Neuronal stem cell (in vitro differentiated cells): ENCODE measurements at regions not wholly inside any gene's neighbourhood (a gene's known extent, or its start where the extent isn't known, plus 50 kb on each side); places are given as distances from the start of the nearest gene placed in this dataset.

ENCODE experiments used
- DNase-seq: peaks from one replicate; pipeline ENCODE4 v3.0.0-alpha.2; 2013; ENCODE audit warnings: low spot score
- H2AFZ ChIP-seq: one replicate; pipeline ENCODE4 v1.6.1; 2013; ENCODE audit warnings: mild to moderate bottlenecking, low read length, inconsistent platforms
- H2AK5ac ChIP-seq: 2 replicates; pipeline ENCODE4 v1.6.1; 2013; ENCODE audit warnings: low read depth, mild to moderate bottlenecking, inconsistent platforms, low read length, moderate library complexity, mixed read lengths
- H2BK120ac ChIP-seq: 2 replicates; pipeline ENCODE4 v1.6.1; 2013; ENCODE audit warnings: low read depth, mild to moderate bottlenecking, inconsistent platforms, low read length, moderate library complexity, mixed read lengths
- H2BK12ac ChIP-seq: one replicate; pipeline ENCODE4 v1.6.1; 2013; ENCODE audit warnings: low read length, inconsistent platforms
- H2BK15ac ChIP-seq: 2 replicates; pipeline ENCODE4 v1.6.1; 2013; ENCODE audit warnings: mild to moderate bottlenecking, low read length, inconsistent platforms, mixed read lengths
- H2BK5ac ChIP-seq: one replicate; pipeline ENCODE4 v1.6.1; 2013; ENCODE audit warnings: inconsistent platforms, mild to moderate bottlenecking, low read length, moderate library complexity
- H3K14ac ChIP-seq: one replicate; pipeline ENCODE4 v1.6.1; 2013; ENCODE audit warnings: low read length, inconsistent platforms
- H3K18ac ChIP-seq: 2 replicates; pipeline ENCODE4 v1.6.1; 2013; ENCODE audit warnings: low read length, inconsistent platforms
- H3K23ac ChIP-seq: 2 replicates; pipeline ENCODE4 v1.6.1; 2013; ENCODE audit warnings: low read depth, mild to moderate bottlenecking, mixed read lengths, low read length, inconsistent platforms; ENCODE audit not compliant: poor library complexity
- H3K27ac ChIP-seq: replicated peaks from 3 replicates; pipeline ENCODE4 v1.5.1; 2013; ENCODE audit warnings: low read length, inconsistent platforms
- H3K27me3 ChIP-seq, 3 experiments: 2 replicates each; pipeline ENCODE4 v1.6.1; 2013; ENCODE audit warnings: low read length in 3 of 3, mild to moderate bottlenecking in 2 of 3, inconsistent platforms in 1 of 3, low read depth in 1 of 3, mixed read lengths in 1 of 3, moderate library complexity in 1 of 3; ENCODE audit not compliant: control insufficient read depth in 3 of 3, insufficient read depth in 3 of 3
- H3K36me3 ChIP-seq, 2 donors: replicated peaks in 1 of 2; 2 replicates each; pipeline ENCODE4 v1.6.1; 2013; ENCODE audit warnings: low read length in 2 of 2; ENCODE audit not compliant: control insufficient read depth in 2 of 2, insufficient read depth in 2 of 2
- H3K4ac ChIP-seq: 2 replicates; pipeline ENCODE4 v1.6.1; 2013; ENCODE audit warnings: inconsistent platforms, mild to moderate bottlenecking, low read length, moderate library complexity
- H3K4me1 ChIP-seq, 2 donors: 1 replicate in 1 of 2; 2 replicates in 1 of 2; pipeline ENCODE4 v1.6.1; 2013; ENCODE audit warnings: low read length in 2 of 2, low read depth in 1 of 2; ENCODE audit not compliant: control insufficient read depth in 2 of 2, insufficient read depth in 1 of 2
- H3K4me2 ChIP-seq: one replicate; pipeline ENCODE4 v1.6.1; 2013; ENCODE audit warnings: mild to moderate bottlenecking, low read length, inconsistent platforms; ENCODE audit not compliant: insufficient read depth, poor library complexity, severe bottlenecking
- H3K4me3 ChIP-seq, 2 donors: 2 replicates each; pipeline ENCODE4 v1.5.1; 2013; ENCODE audit warnings: low read length in 2 of 2, mild to moderate bottlenecking in 2 of 2, inconsistent platforms in 1 of 2, moderate library complexity in 1 of 2
- H3K79me1 ChIP-seq: one replicate; pipeline ENCODE4 v1.6.1; 2013; ENCODE audit warnings: low read depth, mild to moderate bottlenecking, inconsistent platforms, low read length, moderate library complexity
- H3K9ac ChIP-seq: one replicate; pipeline ENCODE4 v1.6.1; 2013; ENCODE audit warnings: mild to moderate bottlenecking, low read depth, low read length, inconsistent platforms; ENCODE audit not compliant: poor library complexity
- H3K9me3 ChIP-seq, 2 donors: replicated peaks in 1 of 2; 2 replicates each; pipeline versions ENCODE3 to v1.6.1; 2013; ENCODE audit warnings: low read length in 2 of 2, mild to moderate bottlenecking in 2 of 2, inconsistent platforms in 1 of 2, low read depth in 1 of 2, mixed read lengths in 1 of 2, moderate library complexity in 1 of 2; ENCODE audit not compliant: control insufficient read depth in 2 of 2, insufficient read depth in 1 of 2
- H4K8ac ChIP-seq: one replicate; pipeline ENCODE4 v1.6.1; 2013; ENCODE audit warnings: low read depth, mild to moderate bottlenecking, inconsistent platforms, low read length, moderate library complexity
- H4K91ac ChIP-seq: one replicate; pipeline ENCODE4 v1.6.1; 2013; ENCODE audit warnings: low read length, low read depth, mild to moderate bottlenecking, inconsistent platforms; ENCODE audit not compliant: poor library complexity
- WGBS, 2 donors: extraction: QIAGEN DNeasy Blood & Tissue Kit; methylation state at CpG; one replicate each; pipeline ENCODE4 v1.1.7; 2013; ENCODE audit warnings: missing lambda C conversion rate in 2 of 2, mixed read lengths in 1 of 2; ENCODE audit not compliant: insufficient read length in 2 of 2, insufficient replicate concordance in 1 of 2; ENCODE audit errors: extremely low coverage in 2 of 2; 5-methylcytosine and 5-hydroxymethylcytosine counted together

GRCh38 chr2:136185981-136186776 lies 68.2 kb upstream of the CXCR4 start:
- Histone ChIP-seq H4K8ac (no peak overlapping the region), H2BK5ac (no peak overlapping the region), H3K4me1 (peaks cover 5% of the 10 kb centered on the region in 2 donors), H3K27me3 (no peaks in the 10 kb centered on the region), H3K36me3 (no peaks in the 10 kb centered on the region), H3K4me3 (no peak overlapping the region), H3K79me1 (no peaks in the 10 kb centered on the region), H2BK120ac (no peak overlapping the region), H3K27ac (no peak overlapping the region), H3K4me2 (no peak overlapping the region), H3K4ac (no peak overlapping the region), H2BK12ac (no peak overlapping the region), H4K91ac (no peak overlapping the region), H2BK15ac (no peak overlapping the region), H3K9ac (no peak overlapping the region), H2AK5ac (no peak overlapping the region), H3K9me3 (no peaks in the 10 kb centered on the region), H3K23ac (no peak overlapping the region), H2AFZ (no peak overlapping the region), H3K18ac (no peak overlapping the region), H3K14ac (no peak overlapping the region)
- no peak for DNase-seq
- no CpG with 5 or more reads among the region's 4 CpGs for WGBS, 2 donors

GRCh38 chr2:136183097-136183496 lies 65.1 kb upstream of the CXCR4 start:
- no CpG with 5 or more reads among the region's 3 CpGs for WGBS, 2 donors
- Histone ChIP-seq H3K14ac (no peak overlapping the region), H2AK5ac (no peak overlapping the region), H3K79me1 (no peaks in the 10 kb centered on the region), H2BK120ac (no peak overlapping the region), H3K4me2 (no peak overlapping the region), H3K9me3 (no peaks in the 10 kb centered on the region), H4K8ac (no peak overlapping the region), H3K4ac (no peak overlapping the region), H2BK12ac (no peak overlapping the region), H3K27ac (no peak overlapping the region), H3K27me3 (peaks cover 0 to 6% (median 0%) of the 10 kb centered on the region in 3 experiments), H3K9ac (no peak overlapping the region), H3K36me3 (no peaks in the 10 kb centered on the region), H3K23ac (no peak overlapping the region), H3K4me3 (no peak overlapping the region), H2AFZ (peak overlapping the region; percentile 42), H3K18ac (no peak overlapping the region), H3K4me1 (peaks cover 3 to 5% of the 10 kb centered on the region in 2 donors), H4K91ac (no peak overlapping the region), H2BK5ac (no peak overlapping the region), H2BK15ac (no peak overlapping the region)
- no peak for DNase-seq

- no peak overlapping the region for H3K18ac ChIP-seq
- no peak overlapping the region for H3K14ac ChIP-seq
- no peak overlapping the region for H2BK12ac ChIP-seq
- H3K4me1 ChIP-seq, result peaks cover 5% of the 10 kb centered on the region in 2 donors
- DNase-seq, result no peak
- no peak overlapping the region for H3K4me2 ChIP-seq
- H2BK120ac ChIP-seq, result no peak overlapping the region
- H3K9me3 ChIP-seq, result no peaks in the 10 kb centered on the region
- H3K4me3 ChIP-seq, result no peak overlapping the region
- H2BK5ac ChIP-seq, result no peak overlapping the region
- no peaks in the 10 kb centered on the region for H3K79me1 ChIP-seq
- no peak overlapping the region for H3K4ac ChIP-seq
- no peak overlapping the region for H3K9ac ChIP-seq
- H3K27me3 ChIP-seq, result peaks cover 0 to 6% (median 0%) of the 10 kb centered on the region in 3 experiments
- no peak overlapping the region for H3K27ac ChIP-seq
- H4K91ac ChIP-seq, result no peak overlapping the region
- H2AFZ ChIP-seq, result no peak overlapping the region
- H2BK15ac ChIP-seq, result no peak overlapping the region
- no peak overlapping the region for H3K23ac ChIP-seq
- H4K8ac ChIP-seq, result no peak overlapping the region
- H2AK5ac ChIP-seq, result no peak overlapping the region
- H3K36me3 ChIP-seq, result no peaks in the 10 kb centered on the region
Observed at GRCh38 chr2:136182315-136182714, 64.4 kb upstream of the CXCR4 start.

GRCh38 chr2:136179602-136179975 lies 61.6 kb upstream of the CXCR4 start:
- H2BK120ac ChIP-seq, result no peak overlapping the region
- H2BK15ac ChIP-seq, result no peak overlapping the region
- H3K4me2 ChIP-seq, result no peak overlapping the region
- no peak overlapping the region for H3K4me3 ChIP-seq
- H4K91ac ChIP-seq, result no peak overlapping the region
- no peak overlapping the region for H3K9ac ChIP-seq
- no peak overlapping the region for H2BK12ac ChIP-seq
- H3K9me3 ChIP-seq, result peaks cover 0 to 2% of the 10 kb centered on the region in 2 donors
- peaks cover 0 to 6% (median 0%) of the 10 kb centered on the region in 3 experiments for H3K27me3 ChIP-seq
- H3K4me1 ChIP-seq, result peaks cover 5 to 7% of the 10 kb centered on the region in 2 donors
- DNase-seq, result no peak
- H3K36me3 ChIP-seq, result no peaks in the 10 kb centered on the region
- no peak overlapping the region for H4K8ac ChIP-seq
- H3K4ac ChIP-seq, result no peak overlapping the region
- H3K79me1 ChIP-seq, result no peaks in the 10 kb centered on the region
- H2BK5ac ChIP-seq, result no peak overlapping the region
- H2AFZ ChIP-seq, result no peak overlapping the region
- H3K23ac ChIP-seq, result no peak overlapping the region
- no peak overlapping the region for H3K18ac ChIP-seq
- H2AK5ac ChIP-seq, result no peak overlapping the region
- H3K27ac ChIP-seq, result no peak overlapping the region
- no peak overlapping the region for H3K14ac ChIP-seq
